ENCODE measurements at regions not wholly inside any gene's neighbourhood (a gene's known extent, or its start where the extent isn't known, plus 50 kb on each side); places are given as distances from the start of the nearest gene placed in this dataset.

GRCh38 chr3:164476631-164477030 is 601.7 kb downstream of the SI start:
- no peak for ATAC-seq
- TF ChIP-seq, protein P1, sequence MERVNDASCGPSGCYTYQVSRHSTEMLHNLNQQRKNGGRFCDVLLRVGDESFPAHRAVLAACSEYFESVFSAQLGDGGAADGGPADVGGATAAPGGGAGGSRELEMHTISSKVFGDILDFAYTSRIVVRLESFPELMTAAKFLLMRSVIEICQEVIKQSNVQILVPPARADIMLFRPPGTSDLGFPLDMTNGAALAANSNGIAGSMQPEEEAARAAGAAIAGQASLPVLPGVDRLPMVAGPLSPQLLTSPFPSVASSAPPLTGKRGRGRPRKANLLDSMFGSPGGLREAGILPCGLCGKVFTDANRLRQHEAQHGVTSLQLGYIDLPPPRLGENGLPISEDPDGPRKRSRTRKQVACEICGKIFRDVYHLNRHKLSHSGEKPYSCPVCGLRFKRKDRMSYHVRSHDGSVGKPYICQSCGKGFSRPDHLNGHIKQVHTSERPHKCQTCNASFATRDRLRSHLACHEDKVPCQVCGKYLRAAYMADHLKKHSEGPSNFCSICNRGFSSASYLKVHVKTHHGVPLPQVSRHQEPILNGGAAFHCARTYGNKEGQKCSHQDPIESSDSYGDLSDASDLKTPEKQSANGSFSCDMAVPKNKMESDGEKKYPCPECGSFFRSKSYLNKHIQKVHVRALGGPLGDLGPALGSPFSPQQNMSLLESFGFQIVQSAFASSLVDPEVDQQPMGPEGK (CRISPR knock-in tag; IDR thresholded peaks at IDR 0.05; ENCODE audit: borderline replicate concordance), result no peak
- no peak for TF ChIP-seq TSHZ2 (CRISPR knock-in tag; IDR thresholded peaks at IDR 0.05)
- TF ChIP-seq ZNF70 (CRISPR knock-in tag; IDR thresholded peaks at IDR 0.05), result no peak
- TF ChIP-seq ZFP3 (CRISPR knock-in tag; IDR thresholded peaks at IDR 0.05), result no peak
- no peak for TF ChIP-seq ZNF8 (CRISPR knock-in tag; IDR thresholded peaks at IDR 0.05)
- TF ChIP-seq GLIS3 (CRISPR knock-in tag; IDR thresholded peaks at IDR 0.05), result no peak
- no peak for TF ChIP-seq CSDC2 (CRISPR knock-in tag; IDR thresholded peaks at IDR 0.05)
- TF ChIP-seq ARNTL (CRISPR knock-in tag; IDR thresholded peaks at IDR 0.05; ENCODE audit: borderline replicate concordance, low read depth), result no peak
- TF ChIP-seq ZNF565 (CRISPR knock-in tag; conservative IDR thresholded peaks at IDR 0.05; ENCODE audit: low read depth), result no peak
- TF ChIP-seq ESRRG (CRISPR knock-in tag; IDR thresholded peaks at IDR 0.05), result no peak
- TF ChIP-seq, protein P2, sequence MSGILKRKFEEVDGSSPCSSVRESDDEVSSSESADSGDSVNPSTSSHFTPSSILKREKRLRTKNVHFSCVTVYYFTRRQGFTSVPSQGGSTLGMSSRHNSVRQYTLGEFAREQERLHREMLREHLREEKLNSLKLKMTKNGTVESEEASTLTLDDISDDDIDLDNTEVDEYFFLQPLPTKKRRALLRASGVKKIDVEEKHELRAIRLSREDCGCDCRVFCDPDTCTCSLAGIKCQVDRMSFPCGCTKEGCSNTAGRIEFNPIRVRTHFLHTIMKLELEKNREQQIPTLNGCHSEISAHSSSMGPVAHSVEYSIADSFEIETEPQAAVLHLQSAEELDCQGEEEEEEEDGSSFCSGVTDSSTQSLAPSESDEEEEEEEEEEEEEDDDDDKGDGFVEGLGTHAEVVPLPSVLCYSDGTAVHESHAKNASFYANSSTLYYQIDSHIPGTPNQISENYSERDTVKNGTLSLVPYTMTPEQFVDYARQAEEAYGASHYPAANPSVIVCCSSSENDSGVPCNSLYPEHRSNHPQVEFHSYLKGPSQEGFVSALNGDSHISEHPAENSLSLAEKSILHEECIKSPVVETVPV (CRISPR knock-in tag; IDR thresholded peaks at IDR 0.05), result no peak
- TF ChIP-seq, protein P3, sequence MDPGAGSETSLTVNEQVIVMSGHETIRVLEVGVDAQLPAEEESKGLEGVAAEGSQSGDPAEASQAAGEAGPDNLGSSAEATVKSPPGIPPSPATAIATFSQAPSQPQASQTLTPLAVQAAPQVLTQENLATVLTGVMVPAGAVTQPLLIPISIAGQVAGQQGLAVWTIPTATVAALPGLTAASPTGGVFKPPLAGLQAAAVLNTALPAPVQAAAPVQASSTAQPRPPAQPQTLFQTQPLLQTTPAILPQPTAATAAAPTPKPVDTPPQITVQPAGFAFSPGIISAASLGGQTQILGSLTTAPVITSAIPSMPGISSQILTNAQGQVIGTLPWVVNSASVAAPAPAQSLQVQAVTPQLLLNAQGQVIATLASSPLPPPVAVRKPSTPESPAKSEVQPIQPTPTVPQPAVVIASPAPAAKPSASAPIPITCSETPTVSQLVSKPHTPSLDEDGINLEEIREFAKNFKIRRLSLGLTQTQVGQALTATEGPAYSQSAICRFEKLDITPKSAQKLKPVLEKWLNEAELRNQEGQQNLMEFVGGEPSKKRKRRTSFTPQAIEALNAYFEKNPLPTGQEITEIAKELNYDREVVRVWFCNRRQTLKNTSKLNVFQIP (CRISPR knock-in tag; IDR thresholded peaks at IDR 0.05; ENCODE audit: borderline replicate concordance, low read depth), result no peak
- TF ChIP-seq BACH2 (CRISPR knock-in tag; IDR thresholded peaks at IDR 0.05; ENCODE audit: borderline replicate concordance), result no peak
- no peak for TF ChIP-seq TOX (CRISPR knock-in tag; IDR thresholded peaks at IDR 0.05; ENCODE audit: borderline replicate concordance)

DNA sequence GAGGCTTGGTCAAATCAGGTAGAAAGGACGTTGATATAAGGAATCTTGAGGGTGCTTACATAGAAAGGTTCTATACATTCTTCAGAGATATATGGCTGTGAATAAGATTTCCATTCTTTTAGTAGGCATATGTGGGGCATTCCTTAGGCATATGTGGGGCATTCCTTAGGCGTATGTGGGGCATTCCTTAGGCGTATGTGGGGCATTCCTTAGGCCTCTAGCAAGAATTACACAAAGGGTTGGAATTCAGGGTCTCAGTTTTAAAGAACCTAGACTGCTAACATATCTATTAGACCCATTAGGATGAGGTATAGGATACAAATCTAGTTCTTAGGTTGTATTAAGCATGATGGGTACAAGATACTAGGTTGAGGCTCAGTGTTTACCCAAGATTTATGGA is 607.8 kb downstream of the SI start:
- TF ChIP-seq CSDC2 (CRISPR knock-in tag; IDR thresholded peaks at IDR 0.05) (no peak), TCF4 (CRISPR knock-in tag; IDR thresholded peaks at IDR 0.05; ENCODE audit: borderline replicate concordance) (no peak), ZFP3 (CRISPR knock-in tag; IDR thresholded peaks at IDR 0.05) (no peak)
- TF ChIP-seq, protein P2 (CRISPR knock-in tag; IDR thresholded peaks at IDR 0.05), result no peak
- ATAC-seq, result no peak

DNA sequence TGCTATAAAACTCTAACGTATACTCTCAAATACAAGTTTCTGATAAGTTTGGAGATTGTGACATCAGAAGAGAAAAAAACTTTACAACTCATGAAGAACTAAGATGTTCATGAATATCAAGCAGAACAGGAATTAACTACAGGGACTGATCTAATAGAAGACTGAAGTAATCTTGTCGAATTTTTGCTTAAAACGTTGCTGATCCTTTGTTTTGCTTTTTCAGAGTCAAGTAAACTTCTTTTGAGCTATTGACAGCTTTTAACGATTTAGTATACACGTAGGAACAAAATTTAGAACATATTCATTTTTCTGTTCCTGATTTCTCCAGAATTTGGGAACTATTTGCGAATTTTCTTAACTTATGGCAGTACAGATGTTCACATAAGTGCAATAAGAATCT is 610.2 kb downstream of the SI start:
- no peak for ATAC-seq
- TF ChIP-seq OSR1 (CRISPR knock-in tag; IDR thresholded peaks at IDR 0.05) (no peak), ZFP3 (CRISPR knock-in tag; IDR thresholded peaks at IDR 0.05) (no peak), ARNTL (CRISPR knock-in tag; IDR thresholded peaks at IDR 0.05; ENCODE audit: borderline replicate concordance, low read depth) (no peak), TOX (CRISPR knock-in tag; IDR thresholded peaks at IDR 0.05; ENCODE audit: borderline replicate concordance) (no peak), ZNF565 (CRISPR knock-in tag; conservative IDR thresholded peaks at IDR 0.05; ENCODE audit: low read depth) (no peak), ZC3H10 (CRISPR knock-in tag; IDR thresholded peaks at IDR 0.05) (no peak), TCF4 (CRISPR knock-in tag; IDR thresholded peaks at IDR 0.05; ENCODE audit: borderline replicate concordance) (no peak)
- TF ChIP-seq, protein P2 (CRISPR knock-in tag; IDR thresholded peaks at IDR 0.05), result no peak
- TF ChIP-seq, protein P3 (CRISPR knock-in tag; IDR thresholded peaks at IDR 0.05; ENCODE audit: borderline replicate concordance, low read depth), result no peak
- TF ChIP-seq, protein P4, sequence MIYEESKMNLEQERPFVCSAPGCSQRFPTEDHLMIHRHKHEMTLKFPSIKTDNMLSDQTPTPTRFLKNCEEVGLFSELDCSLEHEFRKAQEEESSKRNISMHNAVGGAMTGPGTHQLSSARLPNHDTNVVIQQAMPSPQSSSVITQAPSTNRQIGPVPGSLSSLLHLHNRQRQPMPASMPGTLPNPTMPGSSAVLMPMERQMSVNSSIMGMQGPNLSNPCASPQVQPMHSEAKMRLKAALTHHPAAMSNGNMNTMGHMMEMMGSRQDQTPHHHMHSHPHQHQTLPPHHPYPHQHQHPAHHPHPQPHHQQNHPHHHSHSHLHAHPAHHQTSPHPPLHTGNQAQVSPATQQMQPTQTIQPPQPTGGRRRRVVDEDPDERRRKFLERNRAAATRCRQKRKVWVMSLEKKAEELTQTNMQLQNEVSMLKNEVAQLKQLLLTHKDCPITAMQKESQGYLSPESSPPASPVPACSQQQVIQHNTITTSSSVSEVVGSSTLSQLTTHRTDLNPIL (CRISPR knock-in tag; IDR thresholded peaks at IDR 0.05; ENCODE audit: low read depth), result no peak
- TF ChIP-seq, protein P1 (CRISPR knock-in tag; IDR thresholded peaks at IDR 0.05; ENCODE audit: borderline replicate concordance), result no peak
